GM10248 (cell line): ENCODE measurements at regions not wholly inside any gene's neighbourhood (a gene's known extent, or its start where the extent isn't known, plus 50 kb on each side); places are given as distances from the start of the nearest gene placed in this dataset.

Source experiments
- CTCF ChIA-PET: fragments of 300-600 bp; sonication (Branson Sonifier 250); formaldehyde crosslinking; extraction: SDS; loops from one replicate; lab custom pipeline; 2021; ENCODE audit warnings: antibody characterized with exemption; lab: Yijun Ruan, JAX
- POLR2A ChIA-PET: fragments of 350-650 bp; sonication (Branson Sonifier 250); formaldehyde crosslinking; extraction: SDS; loops from one replicate; lab custom pipeline; 2020; ENCODE audit warnings: antibody characterized with exemption; lab: Yijun Ruan, JAX
- DNase-seq: peaks from one replicate; pipeline ENCODE4 v3.0.0; 2012; ENCODE audit errors: extremely low spot score
- CTCF ChIP-seq: IDR thresholded peaks from 2 replicates; pipeline ENCODE4 v1.5.1; 2012; ENCODE audit warnings: mild to moderate bottlenecking, low read depth; ENCODE audit errors: extremely low read depth, missing control alignments, control extremely low read depth

- no peak for TF ChIP-seq CTCF
- CTCF ChIA-PET: no interaction called here
- DNase-seq: no peak
- POLR2A ChIA-PET: no interaction called here
These were observed 1086.0 kb downstream of the NLGN4X start for GRCh38 chrX:5142644-5143043.

DNA sequence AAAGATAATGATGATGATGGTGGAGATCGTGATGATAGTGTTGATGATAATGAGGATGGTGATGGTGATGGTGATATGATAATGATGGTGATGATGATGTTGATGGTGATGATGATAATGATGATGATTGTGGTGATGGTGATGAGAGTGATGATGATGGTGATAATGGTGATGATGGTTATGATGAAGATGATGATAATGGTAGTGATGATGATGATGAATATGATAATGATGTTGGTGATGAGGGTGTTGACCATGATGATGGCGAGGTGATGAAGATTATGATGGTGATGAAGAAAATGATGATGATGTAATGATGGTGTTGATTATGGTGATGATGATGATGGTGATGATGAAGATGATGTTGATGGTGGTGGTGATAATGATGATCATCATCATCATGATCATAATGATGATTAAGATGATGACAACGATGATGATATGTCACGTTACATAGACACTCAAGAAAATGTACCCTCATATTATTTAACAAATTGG, 1106.4 kb downstream of the NLGN4X start:
- TF ChIP-seq CTCF: no peak
- ChIA-PET POLR2A (no interaction called here), CTCF (no interaction called here)
- no peak for DNase-seq

- TF ChIP-seq CTCF: no peak
- DNase-seq: no peak
- ChIA-PET CTCF (no interaction called here), POLR2A (no interaction called here)
These were observed 1110.9 kb downstream of the NLGN4X start for GRCh38 chrX:5117816-5118215.

GRCh38 chrX:5113128-5113527, 1115.5 kb downstream of the NLGN4X start:
- TF ChIP-seq CTCF: no peak
- ChIA-PET CTCF (no interaction called here), POLR2A (no interaction called here)
- peak; percentile 1 for DNase-seq

GRCh38 chrX:5100004-5100403, 1128.7 kb downstream of the NLGN4X start:
- CTCF ChIA-PET: no interaction called here
- POLR2A ChIA-PET: no interaction called here
- no peak for DNase-seq
- no peak for TF ChIP-seq CTCF

- ChIA-PET CTCF (no interaction called here), POLR2A (no interaction called here)
- DNase-seq: no peak
These were observed 1142.3 kb downstream of the NLGN4X start for GRCh38 chrX:5086388-5086787.

More at GRCh38 chrX:5086388-5086787, 1142.3 kb downstream of the NLGN4X start:
- no peak for TF ChIP-seq CTCF
